NCI-H187 (cell line): ENCODE measurements at regions not wholly inside any gene's neighbourhood (a gene's known extent, or its start where the extent isn't known, plus 50 kb on each side); places are given as distances from the start of the nearest gene placed in this dataset.
"Not testable (repeated sequence)": the region's sequence is repeated elsewhere in the genome, so short reads cannot be mapped to it uniquely, and the experiment has no call there.

Source experiments
- DNase-seq, 2 experiments: peaks; one replicate each; lab custom pipeline; 2025; lab: John Stamatoyannopoulos, UW

- DNase-seq, result no peak
Measured at GRCh38 chr18:47407736-47408135, 156.3 kb upstream of the SKOR2 start.

GRCh38 chr18:47404845-47405244 is 153.4 kb upstream of the SKOR2 start:
- DNase-seq, result no peak

DNA sequence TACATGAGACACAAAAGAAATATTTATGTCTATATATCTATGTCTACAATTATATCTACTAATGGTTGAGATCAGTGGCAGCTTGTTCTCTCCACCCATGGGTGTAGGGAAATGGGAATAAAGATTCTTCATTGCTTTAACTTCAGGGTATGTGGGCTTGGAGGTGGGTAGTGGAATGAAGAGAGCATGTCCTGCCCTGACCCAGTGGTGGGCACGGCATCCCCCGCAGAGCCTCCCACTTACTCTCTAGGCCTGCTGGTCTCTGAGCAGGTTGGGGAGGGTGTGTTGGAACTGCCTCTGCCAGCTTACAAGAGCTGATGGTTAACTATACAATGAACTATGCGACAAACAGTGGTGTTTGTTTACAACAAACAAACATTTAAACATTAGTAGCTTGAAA is 152.5 kb upstream of the SKOR2 start:
- no peak for DNase-seq

- no peak for DNase-seq
Measured at GRCh38 chr18:47403317-47403716, 151.9 kb upstream of the SKOR2 start.

DNA sequence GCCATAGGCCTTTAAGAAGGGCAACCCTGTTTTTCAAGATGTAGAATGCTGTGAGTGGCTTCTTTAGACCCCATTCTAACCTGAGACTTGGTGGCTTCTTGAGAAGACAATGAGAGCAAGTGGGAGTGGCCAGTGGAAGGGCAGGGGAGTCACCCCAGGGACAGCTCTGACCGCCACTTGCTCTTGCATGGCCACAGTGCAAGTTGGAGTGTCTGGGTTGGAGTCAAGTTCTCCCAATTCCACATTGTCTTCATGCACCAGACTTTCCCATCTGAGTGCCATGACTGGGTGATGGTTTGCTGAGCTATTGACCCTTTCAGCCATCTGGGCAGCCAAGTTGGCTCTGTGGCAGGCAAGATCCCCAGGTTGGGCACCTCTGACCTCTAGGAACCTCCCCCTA is 148.0 kb upstream of the SKOR2 start:
- no peak for DNase-seq

DNA sequence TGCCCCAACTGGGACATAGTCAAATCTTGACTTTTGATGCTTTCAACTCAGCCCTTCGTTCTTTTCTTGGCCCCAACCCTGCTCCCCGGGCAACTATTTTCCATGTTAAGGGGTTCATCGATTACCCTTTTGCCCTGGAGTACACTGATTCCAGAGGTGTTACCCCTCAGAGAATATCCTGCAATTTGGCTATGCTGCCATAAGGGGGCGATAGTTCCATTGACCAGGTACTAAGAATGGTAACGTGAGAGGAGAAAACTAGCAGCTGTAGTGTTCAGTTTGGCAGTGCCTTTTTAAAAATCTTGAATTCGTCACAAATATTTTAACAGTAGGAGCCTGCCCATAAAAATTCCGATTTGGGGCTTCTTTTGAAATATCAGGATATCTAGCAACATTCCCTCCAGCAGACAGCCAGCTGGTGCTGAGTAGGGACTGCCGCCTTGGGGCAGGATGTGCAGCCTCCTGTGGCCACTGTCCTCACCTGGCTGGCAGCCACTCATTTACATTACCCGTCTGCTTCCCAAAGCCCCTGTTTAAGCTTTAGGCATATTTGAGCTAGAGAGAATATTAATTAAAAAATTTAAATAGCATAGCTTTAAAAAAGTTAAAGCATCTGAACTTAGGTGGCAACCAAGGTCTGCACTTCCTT is 146.3 kb upstream of the SKOR2 start:
- peak; percentile 17 to 40 for DNase-seq

DNA sequence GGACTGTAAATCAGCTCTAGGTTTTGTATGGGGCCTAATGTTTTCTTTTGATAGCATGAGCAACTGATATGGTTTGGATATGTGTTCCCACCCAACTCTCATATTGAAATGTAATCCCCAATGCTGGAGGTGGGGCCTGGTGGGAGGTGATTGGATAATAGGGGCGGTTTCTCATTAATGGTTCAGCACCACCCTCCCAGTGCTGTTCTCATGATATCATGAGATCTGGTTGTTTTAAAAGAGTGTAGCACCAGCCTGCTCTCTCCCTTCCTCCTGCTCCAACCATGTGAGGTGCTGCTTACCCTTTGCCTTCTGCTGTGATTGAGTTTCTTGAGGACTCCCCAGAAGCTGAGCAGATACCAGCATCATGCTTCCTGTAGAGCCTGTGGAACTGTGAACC is 140.2 kb upstream of the SKOR2 start:
- no peak for DNase-seq

DNA sequence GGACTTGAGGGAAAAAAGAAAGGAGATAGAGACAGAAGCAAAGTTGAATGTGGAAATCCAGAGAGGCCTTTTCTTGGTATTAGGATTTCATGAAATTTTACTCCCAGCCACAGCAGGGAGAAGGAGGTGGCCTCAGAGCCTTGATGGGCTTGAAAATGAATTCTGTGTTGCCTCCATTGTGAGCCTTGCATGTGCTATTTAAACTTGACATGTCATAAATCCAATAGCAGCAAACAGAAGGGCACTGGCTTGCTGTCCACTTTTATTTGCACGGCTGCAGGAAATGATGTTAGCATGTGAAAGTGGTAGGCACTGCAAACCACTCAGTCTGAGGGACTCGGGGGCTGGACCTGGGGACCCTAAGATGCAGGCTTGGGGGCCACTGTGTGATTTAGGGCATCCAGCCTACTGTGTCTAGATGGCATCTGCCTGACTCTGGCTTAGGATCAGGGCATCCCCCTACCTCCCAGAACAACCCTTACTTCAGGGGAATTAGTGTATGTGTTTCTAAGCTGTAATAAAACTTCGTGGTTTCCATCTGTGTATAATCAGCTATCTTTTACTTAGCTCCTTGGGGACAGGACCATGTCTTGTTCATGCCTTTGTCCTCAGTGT is 139.1 kb upstream of the SKOR2 start:
- DNase-seq, result no peak

DNA sequence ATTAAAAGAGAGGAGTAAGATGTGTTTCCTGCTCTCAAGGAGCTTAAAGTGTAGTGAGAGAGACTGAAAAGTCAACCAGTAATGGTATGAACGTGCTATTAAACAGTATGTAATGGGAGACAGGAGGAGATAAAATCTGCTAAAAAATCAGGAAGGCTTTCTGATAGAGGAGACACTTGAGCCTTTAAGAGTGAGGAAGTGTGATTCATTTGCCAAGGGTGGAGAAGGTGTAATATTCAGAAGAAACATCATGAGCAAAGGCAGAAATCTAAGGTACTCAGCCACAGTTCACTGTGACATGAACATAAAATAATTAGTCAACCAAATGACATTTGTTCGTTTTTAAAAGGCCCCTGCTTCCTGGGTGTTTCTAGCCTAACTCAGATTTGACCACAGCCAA is 137.8 kb upstream of the SKOR2 start:
- DNase-seq, result no peak

- DNase-seq, result no peak
Measured at GRCh38 chr18:47387864-47388263, 136.4 kb upstream of the SKOR2 start.

DNA sequence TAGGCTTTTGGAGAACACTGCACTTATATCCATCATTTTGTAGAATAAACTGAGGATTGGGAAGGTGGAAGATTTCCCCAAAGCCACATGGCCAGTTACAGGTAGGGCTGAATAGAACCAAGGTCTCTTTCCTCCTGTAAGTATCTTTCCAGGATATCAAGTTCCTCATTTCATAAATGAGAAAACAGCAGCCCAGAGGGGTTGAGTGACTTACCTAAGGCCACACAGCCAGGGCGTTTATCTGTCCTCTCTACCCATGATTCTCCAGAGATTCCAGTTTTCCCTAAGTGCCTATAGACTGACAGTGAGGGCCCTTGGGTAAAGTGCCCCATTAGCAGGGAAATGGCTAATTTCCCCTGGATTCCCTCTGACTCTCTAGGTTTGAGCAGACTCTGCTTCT is 132.3 kb upstream of the SKOR2 start:
- DNase-seq, result no peak

DNA sequence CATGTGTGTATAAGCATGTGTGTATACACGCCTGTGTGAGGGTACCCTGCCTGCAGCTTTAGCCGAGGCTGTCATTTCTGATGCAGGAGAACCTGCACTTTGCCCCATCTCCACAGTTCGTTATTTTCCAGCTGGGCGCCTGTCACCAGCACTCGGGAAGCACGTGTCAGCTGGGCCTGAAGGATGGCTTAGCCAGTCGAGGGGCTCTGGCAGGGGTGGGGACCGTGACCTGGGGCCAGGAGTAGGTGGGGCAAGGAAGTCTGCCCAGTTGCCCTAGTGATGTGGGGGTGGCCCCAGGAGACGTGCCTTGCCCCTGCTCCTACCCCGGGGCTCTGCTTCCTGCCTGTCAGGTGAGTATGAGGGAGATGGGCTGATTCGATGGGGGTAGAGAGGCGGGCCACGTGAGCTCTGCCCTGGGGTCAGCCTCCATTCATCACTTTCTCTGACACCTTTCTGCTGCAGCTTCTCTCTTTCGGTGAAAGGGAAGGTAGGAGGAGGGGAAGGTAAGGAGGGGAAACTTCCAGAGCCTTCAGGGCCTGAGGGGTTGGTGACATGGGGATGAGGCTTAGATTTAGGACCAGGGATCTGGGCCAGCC is 130.6 kb upstream of the SKOR2 start:
- DNase-seq, result no peak

DNA sequence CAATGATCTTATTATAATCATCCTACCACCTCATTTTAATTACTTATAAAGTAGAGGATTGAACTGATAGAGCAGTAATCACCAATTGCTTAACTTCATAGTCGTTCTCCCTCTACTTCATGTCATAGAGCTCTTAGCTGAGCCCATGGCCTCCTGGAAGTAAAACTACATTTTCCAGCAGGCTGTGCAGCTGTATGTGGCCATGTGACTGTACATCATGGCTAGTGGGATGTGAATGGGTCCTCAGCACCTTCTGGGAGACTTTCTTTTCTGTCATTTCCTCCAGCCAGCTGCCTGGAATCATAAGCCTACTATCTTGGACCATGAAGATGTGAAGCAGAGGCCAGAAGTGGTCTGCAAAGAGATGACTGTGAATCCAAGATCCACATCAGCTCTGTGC is 128.7 kb upstream of the SKOR2 start:
- no peak for DNase-seq

- no peak for DNase-seq
Measured at GRCh38 chr18:47373465-47373864, 122.0 kb upstream of the SKOR2 start.

DNA sequence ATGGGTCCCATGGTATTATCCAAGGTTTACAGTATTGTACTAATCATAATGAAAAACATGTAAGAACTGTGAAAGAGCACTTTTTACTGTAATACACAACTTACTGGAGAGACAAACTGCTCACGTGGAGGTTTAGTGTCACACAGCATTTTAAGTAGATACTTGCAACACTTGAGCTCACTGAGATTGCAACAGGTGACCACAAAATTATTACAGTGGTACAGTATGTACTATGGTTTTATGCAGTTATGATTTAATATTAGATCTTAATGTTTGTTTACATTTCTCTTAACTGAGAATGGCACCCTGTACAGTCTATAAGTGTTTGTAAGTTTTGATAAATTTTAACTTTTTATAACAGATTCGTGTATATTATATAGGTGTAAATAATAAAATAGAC is 118.6 kb upstream of the SKOR2 start:
- DNase-seq, result no peak

DNA sequence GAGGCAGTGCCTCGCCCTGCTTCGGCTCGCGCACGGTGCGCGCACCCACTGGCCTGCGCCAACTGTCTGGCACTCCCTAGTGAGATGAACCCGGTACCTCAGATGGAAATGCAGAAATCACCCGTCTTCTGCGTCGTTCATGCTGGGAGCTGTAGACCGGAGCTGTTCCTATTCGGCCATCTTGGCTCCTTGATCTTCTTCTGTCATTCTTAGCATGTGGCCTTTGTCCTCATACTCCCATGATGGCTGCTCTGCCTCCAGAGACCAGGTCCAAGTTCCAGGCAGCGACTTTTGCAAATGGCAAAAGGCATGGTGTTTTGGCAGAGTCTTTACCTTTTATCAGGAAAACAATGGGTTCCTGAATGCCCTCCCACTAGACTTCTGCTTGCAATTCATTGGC is 102.6 kb upstream of the SKOR2 start:
- DNase-seq, result not testable (repeated sequence)

- no peak for DNase-seq
Measured at GRCh38 chr18:47346016-47346415, 94.6 kb upstream of the SKOR2 start.

DNA sequence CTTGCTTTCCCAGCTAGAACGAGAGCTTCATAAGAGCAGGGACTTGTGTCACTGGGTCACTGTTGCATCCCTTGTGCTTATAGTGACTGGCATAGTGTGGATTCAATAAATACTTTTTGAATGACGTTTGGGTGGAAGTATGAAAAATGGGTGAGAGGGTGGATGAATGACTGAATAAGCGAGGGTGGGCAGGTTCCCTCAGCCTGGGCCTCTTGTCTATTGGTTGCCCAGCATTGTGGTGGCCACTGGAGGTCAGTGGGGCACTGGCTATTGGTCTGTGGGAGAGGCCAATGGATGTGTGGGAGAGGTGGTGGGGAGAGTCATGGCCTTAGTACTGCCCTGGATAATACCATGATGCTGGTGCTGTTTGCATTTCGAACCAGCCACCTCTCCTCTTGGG is 93.8 kb upstream of the SKOR2 start:
- DNase-seq, result no peak

DNA sequence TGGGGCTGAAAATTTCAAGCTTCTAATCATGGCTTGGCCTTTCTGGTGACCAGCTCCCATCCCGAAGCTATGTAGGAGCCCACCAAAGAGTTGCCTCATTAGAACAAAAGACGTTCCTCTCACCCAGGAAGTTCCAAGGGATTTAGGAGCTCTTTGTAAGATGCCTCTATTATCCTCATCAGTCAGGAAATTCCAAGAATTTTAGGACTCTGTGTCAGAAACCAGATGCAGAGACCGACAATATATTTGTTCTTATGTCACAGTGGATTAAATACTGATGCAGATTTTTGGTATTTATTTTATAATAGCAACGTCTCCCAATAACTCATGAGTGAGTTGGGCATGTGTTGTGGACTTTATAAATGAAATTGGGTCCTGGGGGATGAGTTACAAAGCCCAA is 91.8 kb upstream of the SKOR2 start:
- no peak for DNase-seq

- no peak for DNase-seq
Measured at GRCh38 chr18:47342566-47342965, 91.1 kb upstream of the SKOR2 start.

DNA sequence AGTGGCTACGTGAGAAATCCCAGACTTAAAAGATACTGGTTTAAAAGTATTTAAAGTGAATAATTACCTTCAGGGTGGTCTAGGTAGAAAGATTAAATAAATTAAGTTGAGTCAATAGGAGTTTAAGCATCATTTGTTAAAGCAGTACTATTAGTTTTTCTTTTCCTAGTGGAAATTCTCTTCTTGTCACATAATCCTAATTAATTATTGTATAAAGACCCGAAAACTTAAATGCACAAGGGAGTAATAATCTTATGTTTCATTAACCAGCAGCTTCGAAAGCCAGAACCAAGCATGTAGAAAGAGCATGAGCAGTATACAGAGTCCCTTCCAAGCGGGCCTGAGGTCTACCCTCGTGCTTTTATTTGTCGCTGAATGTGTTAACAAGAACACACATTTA is 90.2 kb upstream of the SKOR2 start:
- no peak for DNase-seq

GRCh38 chr18:47334966-47335365 is 83.5 kb upstream of the SKOR2 start:
- DNase-seq, result no peak

GRCh38 chr18:47333926-47334635 is 82.6 kb upstream of the SKOR2 start:
- no peak for DNase-seq
